NCI-H748 (cell line): ENCODE measurements at regions not wholly inside any gene's neighbourhood (a gene's known extent, or its start where the extent isn't known, plus 50 kb on each side); places are given as distances from the start of the nearest gene placed in this dataset.
A peak's percentile ranks its signal among the peaks of the same experiment; 100 is the strongest.

Experiments used
- DNase-seq: peaks from one replicate; lab custom pipeline; 2025; ENCODE audit not compliant: unreplicated experiment; lab: John Stamatoyannopoulos, UW

DNA sequence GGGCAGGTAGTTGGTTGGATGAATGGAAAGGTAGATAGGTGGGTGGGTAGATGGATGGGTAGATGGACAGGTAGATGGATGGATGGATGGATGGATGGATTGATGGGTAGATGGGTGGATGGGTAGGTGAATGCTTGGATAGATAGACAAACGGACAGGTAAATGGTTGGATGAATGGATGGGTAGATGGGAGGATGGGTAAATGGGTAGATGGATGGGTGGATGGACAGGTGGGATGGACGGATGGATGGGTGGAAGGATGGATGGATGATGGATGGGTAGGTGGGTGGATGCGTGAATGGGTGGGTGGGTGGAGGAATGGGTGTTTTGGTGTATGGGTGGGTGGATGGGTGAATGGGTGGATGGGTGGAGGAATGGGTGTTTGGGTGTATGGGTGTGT, 50.1 kb upstream of the ASAP2 start:
- no peak for DNase-seq

GRCh38 chr2:9154061-9154460, 52.6 kb upstream of the ASAP2 start:
- no peak for DNase-seq

DNA sequence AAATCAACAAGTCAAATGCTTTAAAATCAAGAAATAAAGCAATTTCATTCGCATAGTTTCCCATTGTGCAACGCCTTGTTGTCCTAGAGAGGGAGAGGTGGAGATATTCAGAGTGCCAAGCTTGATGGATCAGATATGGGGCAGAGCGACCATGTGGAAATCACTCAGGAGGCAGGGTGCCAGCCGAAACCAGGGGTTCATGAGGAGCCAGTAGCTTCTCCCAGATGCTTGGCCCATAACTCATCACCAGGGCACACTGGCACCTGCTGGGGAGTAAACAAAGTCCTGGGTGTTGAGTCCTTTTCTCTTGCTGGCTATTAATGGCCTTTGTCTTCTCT, 53.0 kb upstream of the ASAP2 start:
- DNase-seq = no peak

DNA sequence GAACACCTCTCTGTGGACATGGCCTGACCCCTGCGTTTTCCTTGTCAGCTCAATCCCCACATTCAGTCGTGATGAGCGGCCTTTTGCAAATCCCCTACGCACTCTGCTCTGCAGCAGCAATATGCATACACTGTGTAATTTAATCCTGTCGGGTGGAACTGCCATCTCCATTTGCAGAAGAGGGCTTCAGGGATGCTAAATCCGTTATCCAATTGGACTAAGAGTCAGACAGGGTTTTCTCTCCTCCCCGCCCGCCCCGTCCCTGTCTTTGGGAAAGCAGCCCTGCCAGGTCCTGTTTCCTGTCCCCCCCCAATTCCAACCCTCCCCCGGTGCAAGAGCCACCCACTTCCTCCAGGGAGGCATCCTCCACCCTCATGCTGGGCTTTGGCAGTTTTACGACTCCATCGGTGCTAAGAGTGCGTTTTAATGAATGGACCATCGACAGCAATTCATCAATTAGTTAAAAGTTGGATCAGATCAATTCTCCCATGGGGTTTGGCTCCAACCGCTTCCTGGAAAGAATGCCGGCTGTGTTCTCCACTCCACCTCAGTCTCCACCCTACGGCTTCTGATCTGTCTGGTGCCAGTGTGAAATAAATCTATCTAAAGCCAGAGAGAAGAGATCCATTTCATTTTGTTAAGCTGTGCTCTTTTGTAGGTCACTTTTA, 53.5 kb upstream of the ASAP2 start:
- peak; percentile 42 for DNase-seq

- DNase-seq = no peak
Measured at GRCh38 chr2:9150906-9151305, 55.7 kb upstream of the ASAP2 start.

DNA sequence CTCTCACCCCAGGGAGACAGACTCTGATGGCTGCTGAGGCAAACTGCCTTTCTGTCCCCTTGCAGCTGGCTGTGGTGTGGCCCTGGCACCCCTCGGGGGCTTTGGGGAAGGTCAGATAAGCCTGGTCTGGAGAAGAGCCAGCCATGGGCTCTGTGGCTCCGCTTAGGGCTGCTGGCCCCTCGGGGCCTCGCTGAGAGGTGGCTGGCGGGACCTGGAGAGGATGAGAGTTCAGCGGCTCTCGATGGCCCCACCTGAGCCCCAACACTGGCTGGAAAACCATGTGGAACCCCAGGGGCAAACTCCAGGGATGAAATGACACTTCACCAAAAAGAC, 56.1 kb upstream of the ASAP2 start:
- DNase-seq = no peak

DNA sequence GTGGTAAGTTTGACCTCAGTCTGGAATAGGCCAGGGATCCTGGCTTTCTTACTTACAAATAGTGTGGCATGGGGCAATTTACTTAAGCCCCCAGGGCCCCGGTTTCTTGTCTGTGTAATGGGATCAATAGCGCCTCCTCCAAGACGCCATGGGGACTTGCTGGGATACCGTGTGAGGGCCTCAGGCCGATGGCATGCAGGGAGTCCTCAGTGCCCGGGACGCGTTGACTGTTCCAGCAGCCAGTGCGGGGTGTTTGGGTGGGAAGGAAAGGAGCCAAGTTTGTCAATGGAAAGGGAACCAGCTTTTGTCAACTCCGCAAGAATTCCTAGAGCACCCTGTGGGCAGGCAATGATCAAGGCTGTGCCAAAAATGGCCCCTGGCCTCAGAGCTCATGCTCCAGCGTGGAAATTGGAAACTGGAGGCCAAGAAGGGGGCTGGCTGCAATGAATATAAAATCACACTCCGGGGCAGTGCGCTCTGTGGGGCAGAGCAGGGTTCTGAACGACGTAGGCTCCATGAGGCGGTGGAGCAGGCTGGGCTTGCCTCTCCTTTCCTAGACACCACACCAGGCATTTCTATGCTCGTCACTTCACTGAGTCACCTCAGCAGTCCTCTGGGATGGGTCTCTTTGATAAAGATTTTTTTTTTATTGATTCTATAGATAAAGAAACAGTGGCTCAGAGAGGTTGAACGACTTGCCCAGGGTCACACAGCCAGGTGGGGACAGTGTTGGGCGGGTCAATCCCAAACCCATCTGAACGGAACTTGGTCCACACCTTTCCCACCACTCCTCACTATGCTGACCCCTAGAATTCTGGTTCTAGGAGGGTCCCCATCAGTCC, 56.7 kb upstream of the ASAP2 start:
- DNase-seq = no peak

DNA sequence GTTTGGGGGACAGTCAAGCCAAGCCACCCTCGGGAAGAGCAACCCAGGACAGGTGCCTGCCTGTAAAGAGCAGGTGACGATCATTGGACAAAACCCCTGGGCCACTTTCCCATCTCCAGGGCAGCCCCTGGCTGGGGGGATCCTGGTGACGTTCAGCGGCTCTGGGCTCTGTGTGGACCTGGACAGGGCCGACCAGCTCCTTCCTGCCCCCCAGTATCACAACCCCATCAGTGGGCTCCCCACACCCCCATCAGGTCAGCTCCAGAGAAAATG, 57.3 kb upstream of the ASAP2 start:
- no peak for DNase-seq

GRCh38 chr2:9146646-9147045, 60.0 kb upstream of the ASAP2 start:
- DNase-seq = no peak

DNA sequence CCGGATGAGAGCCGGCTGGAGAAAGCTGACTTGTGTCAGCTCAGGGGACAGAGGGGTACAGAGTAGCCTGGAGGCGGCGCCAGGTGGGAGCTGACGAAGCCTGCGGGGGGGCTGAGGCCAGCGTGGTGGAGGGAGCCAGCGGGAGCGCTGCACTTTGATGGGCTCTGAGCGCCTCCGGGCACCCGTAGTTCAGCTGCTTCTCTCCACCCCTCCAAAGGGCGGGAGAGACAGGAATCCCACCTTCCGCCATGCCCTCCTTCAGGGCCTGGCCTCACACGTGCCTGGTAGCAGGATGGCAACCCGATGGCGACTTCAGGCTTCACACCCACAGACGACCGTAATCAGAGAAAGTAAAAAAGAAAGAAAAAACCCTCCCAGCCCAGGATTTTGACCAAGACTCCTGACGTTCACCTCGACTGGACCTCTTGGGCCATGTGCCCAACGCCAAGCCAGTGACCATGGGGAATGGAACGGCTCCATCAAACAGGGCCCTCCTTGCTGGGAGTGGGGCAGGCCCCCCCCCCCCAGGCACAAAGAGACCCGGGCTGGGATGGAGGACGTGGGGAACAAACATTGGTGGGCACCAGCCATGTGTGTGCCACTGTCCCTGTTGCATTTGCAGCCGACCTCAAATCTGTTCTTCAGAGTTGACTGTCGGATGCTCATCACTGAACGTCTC, 60.7 kb upstream of the ASAP2 start:
- DNase-seq = no peak

- no peak for DNase-seq
Measured at GRCh38 chr2:9145109-9145751, 61.4 kb upstream of the ASAP2 start.

GRCh38 chr2:9144617-9145016, 62.0 kb upstream of the ASAP2 start:
- DNase-seq = no peak

DNA sequence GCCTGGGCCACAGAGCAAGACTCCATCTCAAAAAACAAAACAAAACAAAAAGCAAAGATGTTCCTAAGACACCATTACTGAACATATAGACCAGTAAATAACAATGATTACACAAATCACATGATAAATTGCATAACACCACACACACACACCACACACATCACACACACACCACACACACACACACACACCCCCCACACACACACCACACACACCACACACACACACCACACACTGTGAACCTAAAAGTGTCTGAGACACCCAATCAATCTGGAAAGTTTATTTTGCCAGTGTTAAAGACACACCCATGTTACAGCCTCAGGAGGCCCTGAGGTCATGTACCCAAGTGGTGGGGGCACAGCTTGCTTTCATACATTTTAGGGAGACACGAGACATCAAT, 62.6 kb upstream of the ASAP2 start:
- no peak for DNase-seq

DNA sequence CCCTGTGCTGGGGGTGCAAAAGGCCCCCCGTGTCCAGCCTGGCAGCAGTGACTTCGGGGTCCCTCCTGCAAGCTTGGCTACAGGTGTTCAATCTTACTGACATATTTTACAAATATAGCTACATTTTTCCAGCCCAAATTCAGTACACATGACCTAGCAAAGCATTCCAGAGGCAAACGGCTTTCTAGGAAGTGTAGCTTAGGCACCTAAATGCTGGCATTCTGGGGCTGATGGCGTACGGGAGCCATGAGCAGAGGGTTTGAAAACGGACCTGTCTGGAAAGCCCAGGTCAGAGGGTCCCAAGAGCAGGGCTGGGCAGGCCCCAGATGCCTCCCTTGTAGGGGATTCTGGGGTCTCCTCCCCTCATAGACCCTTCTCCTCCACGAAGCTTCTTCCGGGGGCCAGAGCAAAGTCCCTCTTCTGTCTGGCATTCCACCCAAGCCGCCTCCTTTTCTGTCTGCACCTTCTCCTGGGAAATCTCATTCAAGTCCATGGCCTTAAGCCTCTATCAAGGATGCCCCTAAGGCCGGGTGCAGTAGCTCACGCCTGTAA, 63.3 kb upstream of the ASAP2 start:
- no peak for DNase-seq

- DNase-seq = peak; percentile 65
Measured at GRCh38 chr2:9142551-9143263, 63.9 kb upstream of the ASAP2 start.

- DNase-seq = no peak
Measured at GRCh38 chr2:9141706-9142460, 64.7 kb upstream of the ASAP2 start.

DNA sequence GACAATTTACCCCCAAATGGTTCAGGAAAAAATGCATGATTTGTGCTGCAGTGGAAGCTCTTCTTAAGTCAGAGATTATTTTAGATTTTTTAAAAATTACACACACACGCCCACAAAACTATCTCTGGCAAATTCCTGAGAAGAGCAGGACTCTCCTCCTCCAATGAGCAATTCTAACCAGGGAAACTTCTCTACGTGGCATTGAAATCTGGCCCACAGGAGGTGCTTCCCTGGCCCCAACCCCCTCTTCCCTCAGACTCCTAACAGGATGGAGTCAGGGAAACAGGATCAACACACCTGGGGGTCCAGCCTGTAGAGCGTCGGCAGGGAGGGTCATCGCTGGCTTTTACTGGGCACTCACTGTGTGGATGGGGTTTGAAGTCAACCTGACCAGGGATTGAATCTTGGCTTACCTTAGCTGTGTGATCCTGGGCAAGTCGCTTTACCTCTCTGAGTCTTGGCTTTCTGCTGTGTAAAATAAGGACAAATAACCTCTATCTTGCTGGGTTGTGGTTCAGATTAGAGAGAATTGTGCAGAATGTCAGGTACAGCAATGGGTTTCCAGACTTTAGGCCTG, 65.4 kb upstream of the ASAP2 start:
- no peak for DNase-seq

GRCh38 chr2:9140645-9141044, 66.0 kb upstream of the ASAP2 start:
- peak; percentile 12 for DNase-seq

DNA sequence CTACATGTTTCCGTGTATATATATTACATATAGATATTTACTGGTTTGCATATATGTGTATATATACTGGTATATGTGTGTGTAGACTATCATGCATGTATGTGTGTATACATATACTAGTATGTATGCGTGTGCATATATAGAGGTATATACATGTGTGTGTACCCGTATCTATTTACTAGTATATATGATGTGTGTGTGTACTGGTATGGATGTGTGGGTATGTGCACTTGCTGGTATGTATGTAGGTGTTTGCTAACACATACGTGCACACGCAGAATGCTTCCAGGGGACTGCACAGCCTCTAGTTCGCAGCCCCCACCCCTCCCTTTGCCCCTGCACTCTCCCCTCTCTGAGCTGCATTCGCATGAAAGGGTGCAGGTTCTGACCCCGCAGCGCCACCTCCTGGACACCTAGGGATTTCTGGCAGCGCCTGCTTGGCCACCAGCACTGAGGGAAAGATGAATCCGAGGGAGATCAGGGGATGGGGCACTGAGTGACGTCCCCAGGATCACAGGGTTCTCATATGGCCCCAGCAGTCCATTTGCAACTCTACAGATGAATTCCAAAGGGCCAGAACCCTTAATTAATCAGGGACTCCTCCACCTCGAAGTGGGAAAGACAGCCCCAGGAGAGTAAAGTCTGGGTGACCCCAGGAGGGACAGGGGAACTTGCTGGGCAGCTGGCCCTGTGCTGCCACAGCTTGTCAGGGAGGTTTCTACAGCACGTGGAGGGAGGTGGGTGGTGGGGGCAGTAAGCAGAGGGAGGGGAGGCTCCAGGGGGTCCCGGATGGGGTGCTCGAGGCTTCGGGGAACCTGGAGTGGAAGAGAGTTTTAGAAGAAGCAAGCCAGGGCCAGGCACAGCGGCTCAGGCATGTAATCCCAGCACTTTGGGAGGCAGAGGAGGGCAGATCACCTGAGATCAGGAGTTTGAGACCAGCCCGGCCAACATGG, 66.8 kb upstream of the ASAP2 start:
- DNase-seq = peak; percentile 74
